NCI-H82 (cell line): ENCODE measurements at regions not wholly inside any gene's neighbourhood (a gene's known extent, or its start where the extent isn't known, plus 50 kb on each side); places are given as distances from the start of the nearest gene placed in this dataset.

Experiments used
- DNase-seq: peaks from one replicate; lab custom pipeline; 2025; lab: John Stamatoyannopoulos, UW

- DNase-seq, result no peak
Observed at GRCh38 chr3:59580996-59581395, 531.2 kb upstream of the CFAP20DC start.

- DNase-seq, result no peak
Observed at GRCh38 chr3:59580499-59580898, 530.7 kb upstream of the CFAP20DC start.

- DNase-seq, result no peak
Observed at GRCh38 chr3:59578129-59578528, 528.3 kb upstream of the CFAP20DC start.

GRCh38 chr3:59576606-59577005, 526.8 kb upstream of the CFAP20DC start:
- no peak for DNase-seq

GRCh38 chr3:59575113-59576001, 525.5 kb upstream of the CFAP20DC start:
- peak; percentile 91 for DNase-seq

- DNase-seq, result no peak
Observed at GRCh38 chr3:59573911-59574310, 524.1 kb upstream of the CFAP20DC start.

GRCh38 chr3:59572106-59572505, 522.3 kb upstream of the CFAP20DC start:
- DNase-seq, result no peak

- DNase-seq, result no peak
Observed at GRCh38 chr3:59570806-59571205, 521.0 kb upstream of the CFAP20DC start.

GRCh38 chr3:59567661-59568060, 517.8 kb upstream of the CFAP20DC start:
- DNase-seq, result no peak

- no peak for DNase-seq
Observed at GRCh38 chr3:59566481-59566975, 516.7 kb upstream of the CFAP20DC start.

GRCh38 chr3:59565125-59565524, 515.3 kb upstream of the CFAP20DC start:
- DNase-seq, result peak; percentile 53

- DNase-seq, result no peak
Observed at GRCh38 chr3:59563966-59564365, 514.1 kb upstream of the CFAP20DC start.

GRCh38 chr3:59563072-59563605, 513.3 kb upstream of the CFAP20DC start:
- DNase-seq, result no peak

GRCh38 chr3:59559721-59560435, 510.1 kb upstream of the CFAP20DC start:
- no peak for DNase-seq

- DNase-seq, result no peak
Observed at GRCh38 chr3:59558906-59559720, 509.3 kb upstream of the CFAP20DC start.

- DNase-seq, result no peak
Observed at GRCh38 chr3:59555593-59556315, 505.9 kb upstream of the CFAP20DC start.

- peak; percentile 48 for DNase-seq
Observed at GRCh38 chr3:59553076-59553475, 503.3 kb upstream of the CFAP20DC start.

GRCh38 chr3:59551834-59552233, 502.0 kb upstream of the CFAP20DC start:
- DNase-seq, result no peak

GRCh38 chr3:59549962-59550361, 500.1 kb upstream of the CFAP20DC start:
- DNase-seq, result peak; percentile 92

- no peak for DNase-seq
Observed at GRCh38 chr3:59547874-59548273, 498.0 kb upstream of the CFAP20DC start.

- DNase-seq, result no peak
Observed at GRCh38 chr3:59546522-59546921, 496.7 kb upstream of the CFAP20DC start.
